Mesodermal cell (in vitro differentiated cells): ENCODE measurements at regions not wholly inside any gene's neighbourhood (a gene's known extent, or its start where the extent isn't known, plus 50 kb on each side); places are given as distances from the start of the nearest gene placed in this dataset.
"Not testable (repeated sequence)": the region's sequence is repeated elsewhere in the genome, so short reads cannot be mapped to it uniquely, and the experiment has no call there.

Experiments used
- H3K27ac ChIP-seq: 2 replicates; pipeline ENCODE4 v1.7.0; 2013; ENCODE audit warnings: mild to moderate bottlenecking, low read depth, low read length, moderate library complexity; ENCODE audit not compliant: severe bottlenecking
- H3K36me3 ChIP-seq: 2 replicates; pipeline ENCODE4 v1.7.1; 2013; ENCODE audit warnings: mild to moderate bottlenecking, low read length, moderate library complexity; ENCODE audit not compliant: control insufficient read depth, insufficient read depth
- H3K4me1 ChIP-seq: one replicate; pipeline ENCODE4 v1.7.1; 2013; ENCODE audit warnings: mild to moderate bottlenecking, low read length; ENCODE audit not compliant: insufficient read depth, control insufficient read depth, poor library complexity, severe bottlenecking
- H3K4me3 ChIP-seq: 2 replicates; pipeline ENCODE4 v1.7.0; 2013; ENCODE audit warnings: low read length, control low read depth, mild to moderate bottlenecking; ENCODE audit not compliant: insufficient read depth, poor library complexity, severe bottlenecking; ENCODE audit errors: extremely low read depth
- H3K9me3 ChIP-seq: 2 replicates; pipeline ENCODE4 v1.7.1; 2013; ENCODE audit warnings: mild to moderate bottlenecking, low read length, moderate library complexity; ENCODE audit not compliant: control insufficient read depth
- WGBS, 2 experiments: methylation state at CpG; one replicate each; pipeline ENCODE4 v1.1.5; 2013; ENCODE audit warnings: missing lambda C conversion rate in 2 of 2; ENCODE audit not compliant: insufficient coverage in 2 of 2; 5-methylcytosine and 5-hydroxymethylcytosine counted together

DNA sequence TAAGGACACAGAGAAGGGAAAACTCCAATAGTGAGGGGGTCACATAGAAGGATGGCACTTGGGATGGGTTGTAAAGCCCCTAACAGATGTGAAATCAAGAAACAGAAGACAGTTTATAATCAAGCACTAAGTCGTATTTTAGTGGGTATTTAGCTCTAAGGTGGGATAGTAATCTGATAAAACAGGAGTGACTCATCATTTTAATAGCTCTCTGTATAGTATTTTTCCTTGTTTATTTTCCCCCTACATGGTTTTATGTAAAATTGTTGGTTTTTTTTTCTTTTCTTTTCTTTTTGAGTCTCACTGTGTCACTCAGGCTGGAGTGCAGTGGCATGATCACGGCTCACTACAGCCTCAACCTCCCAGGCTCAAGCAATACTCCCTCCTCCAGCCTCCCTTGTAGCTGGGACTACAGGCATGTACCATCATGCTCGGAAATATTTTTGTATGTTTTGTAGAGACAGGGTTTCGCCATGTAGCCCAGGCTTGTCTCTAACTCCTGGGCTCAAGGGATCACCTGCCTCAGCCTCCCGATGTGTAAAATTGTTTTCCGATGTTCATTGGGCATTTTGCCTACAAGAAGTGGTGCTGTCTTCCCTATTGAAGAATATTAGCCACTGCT, 142.6 kb upstream of the SERPINE2 start:
- Histone ChIP-seq H3K4me3 (no peak overlapping the region), H3K9me3 (no peaks in the 10 kb centered on the region), H3K27ac (no peak overlapping the region), H3K4me1 (no peaks in the 10 kb centered on the region), H3K36me3 (no peaks in the 10 kb centered on the region)
- WGBS, 2 experiments = 85 to 100% methylated on average over 2 to 3 of the region's 6 CpGs

DNA sequence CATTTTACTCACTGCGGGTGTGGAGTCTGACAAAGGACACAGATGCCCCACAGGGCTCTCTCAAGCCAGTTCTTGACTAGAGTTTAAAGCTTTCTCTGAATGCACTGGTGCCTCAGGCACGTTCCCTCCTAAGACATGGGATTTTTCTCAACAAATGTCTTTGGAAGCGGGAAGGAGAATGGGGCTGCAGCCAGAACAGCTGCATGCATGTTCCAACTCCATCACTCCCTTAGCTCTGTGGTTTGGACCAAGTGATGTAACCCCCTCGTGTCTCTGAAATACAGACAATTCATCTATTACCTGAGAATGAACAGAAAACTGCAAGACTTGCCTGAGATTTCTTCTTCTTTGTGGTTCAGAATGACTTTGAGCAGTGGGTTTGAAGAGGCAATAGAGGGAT, 141.7 kb upstream of the SERPINE2 start:
- no peaks in the 10 kb centered on the region for H3K4me1 ChIP-seq
- no peak overlapping the region for H3K27ac ChIP-seq
- no peak overlapping the region for H3K4me3 ChIP-seq
- no peaks in the 10 kb centered on the region for H3K9me3 ChIP-seq
- WGBS, 2 experiments = 81 to 91% methylated on average over 3 of the region's 4 CpGs
- no peaks in the 10 kb centered on the region for H3K36me3 ChIP-seq

DNA sequence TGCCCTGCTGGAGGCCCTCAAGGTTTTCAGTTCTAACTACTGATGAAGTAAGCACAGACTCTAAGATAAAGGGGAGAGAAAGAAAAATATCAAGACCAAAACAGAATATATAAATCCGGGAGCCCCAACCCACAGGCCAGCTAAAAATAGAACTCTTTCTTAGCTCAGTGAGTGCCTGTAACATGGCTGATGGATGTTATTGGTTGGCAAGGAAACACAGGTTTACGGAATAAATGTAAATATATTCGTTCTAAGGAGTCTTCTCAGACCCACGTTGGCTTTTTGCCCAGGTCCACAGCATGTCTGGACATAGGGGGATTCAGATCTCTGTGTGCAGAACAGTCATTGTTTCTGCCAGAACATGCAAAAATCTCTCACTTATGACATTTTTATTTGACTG, 139.0 kb upstream of the SERPINE2 start:
- Histone ChIP-seq H3K36me3 (no peaks in the 10 kb centered on the region), H3K4me3 (no peak overlapping the region), H3K27ac (no peak overlapping the region), H3K4me1 (no peaks in the 10 kb centered on the region), H3K9me3 (no peaks in the 10 kb centered on the region)
- WGBS, 2 experiments = 80 to 95% methylated on average over 1 to 3 of the region's 4 CpGs

DNA sequence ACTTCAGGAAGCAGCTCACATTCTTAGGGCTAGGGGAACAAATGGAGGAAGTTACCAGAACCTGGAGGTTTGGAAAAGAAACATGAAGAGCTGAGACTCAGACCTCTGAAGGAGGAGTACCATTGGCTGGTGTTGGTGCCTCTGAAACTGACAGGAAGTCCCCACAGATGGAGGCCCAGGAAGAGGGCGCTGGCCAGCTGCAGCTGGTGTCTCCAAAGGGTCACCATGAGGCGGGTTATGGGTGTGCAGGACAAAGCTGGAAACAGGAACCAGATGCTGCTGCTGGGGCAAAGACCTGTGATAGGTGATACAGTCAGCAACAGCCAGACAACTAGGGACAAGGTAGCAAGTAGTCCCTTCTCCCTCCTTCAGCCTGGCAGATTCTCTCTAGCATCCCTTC, 136.5 kb upstream of the SERPINE2 start:
- H3K4me1 ChIP-seq = no peaks in the 10 kb centered on the region
- H3K36me3 ChIP-seq = no peaks in the 10 kb centered on the region
- 95 to 100% methylated on average over 2 of the region's 2 CpGs for WGBS, 2 experiments
- H3K27ac ChIP-seq = no peak overlapping the region
- no peak overlapping the region for H3K4me3 ChIP-seq
- H3K9me3 ChIP-seq = no peaks in the 10 kb centered on the region

GRCh38 chr2:224174990-224175389, 135.9 kb upstream of the SERPINE2 start:
- H3K36me3 ChIP-seq = no peaks in the 10 kb centered on the region
- 93% methylated on average over 4 of the region's 5 CpGs; no CpG with 5 or more reads in 1 of the 2 experiments for WGBS, 2 experiments
- H3K9me3 ChIP-seq = no peaks in the 10 kb centered on the region
- no peak overlapping the region for H3K27ac ChIP-seq
- no peaks in the 10 kb centered on the region for H3K4me1 ChIP-seq
- no peak overlapping the region for H3K4me3 ChIP-seq

DNA sequence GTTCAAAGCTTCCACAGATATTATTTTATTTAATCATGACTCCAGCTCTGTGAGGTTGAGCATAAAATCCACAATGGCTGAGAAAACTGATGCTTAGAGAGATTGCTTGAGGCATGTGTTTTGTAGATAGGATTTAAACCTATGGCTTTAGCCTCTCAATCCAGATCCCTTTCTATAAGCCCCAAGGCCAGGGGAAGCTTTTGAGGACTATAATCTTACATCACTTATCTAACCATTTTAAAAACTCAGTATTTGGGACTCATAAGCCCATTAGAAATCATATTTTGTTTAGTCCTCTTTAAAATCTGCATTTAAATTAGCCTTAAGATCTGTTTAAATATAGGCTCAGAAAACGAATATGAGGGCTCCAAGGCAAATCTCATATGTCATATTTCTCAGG, 135.4 kb upstream of the SERPINE2 start:
- Histone ChIP-seq H3K36me3 (no peaks in the 10 kb centered on the region), H3K9me3 (no peaks in the 10 kb centered on the region), H3K4me3 (no peak overlapping the region), H3K4me1 (no peaks in the 10 kb centered on the region), H3K27ac (no peak overlapping the region)
- 78% methylated on average over 1 of the region's 1 CpG; no CpG with 5 or more reads in 1 of the 2 experiments for WGBS, 2 experiments

DNA sequence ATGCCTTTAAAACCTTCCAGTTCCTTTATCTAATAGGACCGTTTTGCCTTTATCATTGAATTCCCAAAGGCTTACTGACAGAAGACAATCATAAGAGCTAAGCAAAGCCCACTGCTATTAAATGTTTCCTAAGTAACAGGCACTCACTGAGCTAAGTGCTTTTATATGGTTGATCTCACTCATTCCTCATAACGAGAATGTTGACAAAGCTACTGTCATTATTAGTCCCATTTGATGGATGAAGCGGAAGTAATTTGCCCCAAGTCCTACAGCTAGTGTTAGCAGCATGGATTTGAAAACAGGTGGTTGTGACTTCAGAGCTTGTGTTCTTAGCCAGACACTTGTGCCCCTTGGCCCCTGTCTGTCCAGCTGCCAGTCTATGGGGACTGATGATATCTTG, 134.8 kb upstream of the SERPINE2 start:
- Histone ChIP-seq H3K36me3 (no peaks in the 10 kb centered on the region), H3K27ac (no peak overlapping the region), H3K4me1 (no peaks in the 10 kb centered on the region), H3K4me3 (no peak overlapping the region), H3K9me3 (no peaks in the 10 kb centered on the region)
- WGBS, 2 experiments = 77 to 97% methylated on average over 3 of the region's 3 CpGs

DNA sequence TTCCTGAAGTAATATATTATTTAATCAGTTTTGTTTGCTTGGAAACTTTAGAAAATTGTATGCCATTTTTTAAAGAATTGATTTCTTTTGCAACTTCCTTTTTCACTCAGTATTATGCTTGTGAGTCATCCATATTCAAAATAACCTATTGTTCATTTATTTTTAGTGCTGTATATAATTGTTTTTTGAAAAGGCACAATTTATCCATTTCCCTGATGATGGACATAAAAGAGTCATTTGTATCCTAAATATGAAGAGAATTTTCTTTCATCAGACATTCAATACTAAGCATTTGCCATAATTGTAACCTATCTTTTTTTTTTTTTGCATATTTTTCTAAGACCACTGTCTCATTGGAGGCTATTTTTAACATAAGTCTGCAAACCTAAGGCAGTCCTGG, 134.1 kb upstream of the SERPINE2 start:
- Histone ChIP-seq H3K9me3 (no peaks in the 10 kb centered on the region), H3K27ac (no peak overlapping the region), H3K4me3 (no peak overlapping the region), H3K4me1 (no peaks in the 10 kb centered on the region), H3K36me3 (no peaks in the 10 kb centered on the region)

DNA sequence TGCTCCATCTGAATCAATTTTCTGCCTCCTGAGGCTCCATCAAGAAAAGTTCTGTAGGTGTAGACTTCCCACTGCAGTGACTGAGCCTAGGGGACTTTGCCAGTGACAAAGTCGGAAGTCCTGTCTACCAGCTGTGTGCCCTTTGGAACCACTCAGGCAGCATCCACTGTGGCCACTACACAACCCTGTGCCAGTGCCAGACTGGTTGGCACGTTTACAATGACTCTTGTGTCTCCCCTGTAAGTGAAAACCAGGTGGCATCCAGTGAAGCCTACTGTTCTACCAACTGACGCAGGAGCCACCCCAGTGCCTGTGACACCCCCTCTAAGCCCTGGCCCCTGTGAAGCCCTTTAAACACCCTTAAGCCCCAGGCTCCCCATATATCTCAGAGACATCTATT, 132.1 kb upstream of the SERPINE2 start:
- WGBS, 2 experiments = 83 to 100% methylated on average over 2 to 3 of the region's 3 CpGs
- Histone ChIP-seq H3K4me1 (no peaks in the 10 kb centered on the region), H3K4me3 (no peak overlapping the region), H3K27ac (no peak overlapping the region), H3K9me3 (no peaks in the 10 kb centered on the region), H3K36me3 (no peaks in the 10 kb centered on the region)

GRCh38 chr2:224169847-224170246, 130.8 kb upstream of the SERPINE2 start:
- H3K4me1 ChIP-seq = no peaks in the 10 kb centered on the region
- H3K9me3 ChIP-seq = no peaks in the 10 kb centered on the region
- H3K4me3 ChIP-seq = no peak overlapping the region
- 87 to 91% methylated on average over 4 to 6 of the region's 8 CpGs for WGBS, 2 experiments
- no peaks in the 10 kb centered on the region for H3K36me3 ChIP-seq
- H3K27ac ChIP-seq = no peak overlapping the region

GRCh38 chr2:224167781-224168180, 128.7 kb upstream of the SERPINE2 start:
- not testable (repeated sequence) for H3K36me3 ChIP-seq, H3K9me3 ChIP-seq, H3K4me3 ChIP-seq, H3K27ac ChIP-seq, H3K4me1 ChIP-seq
